Activated naive CD4-positive, alpha-beta T cell treated with anti-CD3 and anti-CD28 coated beads, Interleukin-2, amount 10 ng/mL, durations not matched to agents 7 days and 5 days (primary cell): ENCODE measurements at regions not wholly inside any gene's neighbourhood (a gene's known extent, or its start where the extent isn't known, plus 50 kb on each side); places are given as distances from the start of the nearest gene placed in this dataset.

Experiments used
- CTCF ChIA-PET: fragments of 350-600 bp; sonication (Branson Sonifier 250); formaldehyde crosslinking; loops from one replicate; lab custom pipeline; 2021; ENCODE audit warnings: antibody characterized with exemption; lab: Charles Lee
- DNase-seq: peaks from one replicate; pipeline ENCODE4 v3.0.0-alpha.2; 2020
- H3K27ac Mint-ChIP-seq: one replicate; pipeline ENCODE4 v1.8.0; 2021; ENCODE audit warnings: mild to moderate bottlenecking, moderate library complexity, mixed read lengths
- H3K27me3 Mint-ChIP-seq: one replicate; pipeline ENCODE4 v1.8.0; 2021; ENCODE audit warnings: mild to moderate bottlenecking, mixed read lengths
- H3K36me3 Mint-ChIP-seq: one replicate; pipeline ENCODE4 v1.8.0; 2021; ENCODE audit warnings: mixed read lengths
- H3K4me1 Mint-ChIP-seq: one replicate; pipeline ENCODE4 v1.8.0; 2021; ENCODE audit warnings: mixed read lengths
- H3K4me3 Mint-ChIP-seq: one replicate; pipeline ENCODE4 v1.8.0; 2021; ENCODE audit warnings: mild to moderate bottlenecking, moderate library complexity, mixed read lengths
- H3K9me3 Mint-ChIP-seq: one replicate; pipeline ENCODE4 v1.8.0; 2021; ENCODE audit warnings: mixed read lengths

DNA sequence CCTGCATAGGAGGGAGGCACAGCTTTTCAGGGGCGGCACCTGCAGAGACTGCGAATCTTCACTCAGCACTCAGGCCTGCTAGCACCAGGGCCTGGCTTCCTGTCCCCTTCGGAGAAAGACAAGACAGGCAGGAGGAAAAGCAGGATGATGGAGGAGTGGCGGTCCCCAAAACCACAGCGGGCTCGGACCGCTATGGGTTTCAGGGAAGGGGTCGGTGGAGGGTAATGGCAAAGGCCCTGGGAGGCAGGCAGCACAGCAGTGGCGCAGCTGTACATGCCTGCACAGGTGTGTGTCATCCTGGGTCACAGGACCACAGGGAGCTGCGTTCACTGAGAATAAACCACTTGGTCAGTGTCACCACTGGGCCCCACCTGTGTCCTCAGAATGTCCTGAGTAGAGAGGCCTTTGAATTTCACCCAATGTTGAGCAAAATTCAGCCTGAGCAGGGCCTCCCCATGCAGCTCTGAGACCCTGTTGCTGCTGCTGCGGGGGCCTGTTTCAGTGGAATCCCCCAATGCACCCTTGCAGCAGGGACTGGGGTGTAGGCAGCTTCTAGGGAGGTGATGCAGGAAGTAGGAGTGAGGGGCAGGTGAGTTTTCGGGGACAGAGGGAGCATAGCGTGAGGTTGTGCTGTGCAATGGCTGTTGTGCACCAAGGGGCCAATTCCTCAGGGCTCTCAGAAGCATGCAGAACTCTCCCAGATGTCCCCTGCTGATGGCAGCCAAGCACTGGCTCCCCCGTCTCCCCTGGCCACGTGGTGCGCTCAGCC is 90.6 kb upstream of the PPP2R2D start:
- no peak overlapping the region for H3K27ac Mint-ChIP-seq
- H3K4me1 Mint-ChIP-seq: no peaks in the 10 kb centered on the region
- CTCF ChIA-PET: no interaction called here
- no peak for DNase-seq
- H3K36me3 Mint-ChIP-seq: no peaks in the 10 kb centered on the region
- no peaks in the 10 kb centered on the region for H3K27me3 Mint-ChIP-seq
- no peaks in the 10 kb centered on the region for H3K9me3 Mint-ChIP-seq
- H3K4me3 Mint-ChIP-seq: no peak overlapping the region

DNA sequence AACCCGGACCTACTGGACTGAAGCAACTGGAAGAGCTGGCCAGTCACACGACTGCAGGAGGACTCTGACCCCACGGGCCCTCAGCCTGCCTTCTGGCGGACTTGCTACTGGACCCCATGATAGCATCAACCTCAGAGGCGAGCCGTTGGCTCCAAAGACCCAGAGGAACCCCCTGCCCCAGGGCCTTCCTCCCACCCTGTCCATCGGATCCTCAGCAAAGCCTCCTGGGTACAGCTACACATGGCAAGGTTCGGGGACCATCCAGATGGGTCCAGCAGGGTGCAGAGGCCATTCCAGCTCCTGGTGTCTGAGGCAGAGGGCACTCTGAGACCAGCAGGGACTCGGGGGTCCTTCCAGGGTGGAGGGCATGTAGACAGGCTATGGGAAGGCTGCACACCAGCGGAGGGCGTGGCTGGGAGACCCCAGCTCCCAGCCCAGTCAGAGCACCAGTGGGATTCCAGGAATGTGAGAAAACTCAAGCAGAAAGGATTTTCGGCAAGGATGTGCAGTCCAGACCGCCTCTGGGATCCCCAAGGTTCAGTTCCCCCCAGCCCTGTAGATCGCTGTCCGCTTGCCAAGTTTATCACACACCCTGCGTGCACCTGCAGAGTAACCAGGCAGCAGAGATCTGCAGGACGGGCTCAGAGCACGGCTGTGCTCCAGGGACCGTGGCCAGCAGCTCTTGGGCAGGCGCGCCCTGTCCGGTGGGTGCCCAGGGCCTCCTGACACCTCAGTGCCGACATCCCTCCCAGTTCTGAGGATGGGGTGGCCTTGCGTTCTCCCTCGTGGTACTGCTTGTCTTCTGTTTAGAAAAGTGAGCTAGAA is 89.8 kb upstream of the PPP2R2D start:
- H3K4me1 Mint-ChIP-seq: no peaks in the 10 kb centered on the region
- H3K4me3 Mint-ChIP-seq: no peak overlapping the region
- no peaks in the 10 kb centered on the region for H3K36me3 Mint-ChIP-seq
- DNase-seq: no peak
- no peaks in the 10 kb centered on the region for H3K27me3 Mint-ChIP-seq
- CTCF ChIA-PET: no interaction called here
- H3K27ac Mint-ChIP-seq: no peak overlapping the region
- no peaks in the 10 kb centered on the region for H3K9me3 Mint-ChIP-seq

DNA sequence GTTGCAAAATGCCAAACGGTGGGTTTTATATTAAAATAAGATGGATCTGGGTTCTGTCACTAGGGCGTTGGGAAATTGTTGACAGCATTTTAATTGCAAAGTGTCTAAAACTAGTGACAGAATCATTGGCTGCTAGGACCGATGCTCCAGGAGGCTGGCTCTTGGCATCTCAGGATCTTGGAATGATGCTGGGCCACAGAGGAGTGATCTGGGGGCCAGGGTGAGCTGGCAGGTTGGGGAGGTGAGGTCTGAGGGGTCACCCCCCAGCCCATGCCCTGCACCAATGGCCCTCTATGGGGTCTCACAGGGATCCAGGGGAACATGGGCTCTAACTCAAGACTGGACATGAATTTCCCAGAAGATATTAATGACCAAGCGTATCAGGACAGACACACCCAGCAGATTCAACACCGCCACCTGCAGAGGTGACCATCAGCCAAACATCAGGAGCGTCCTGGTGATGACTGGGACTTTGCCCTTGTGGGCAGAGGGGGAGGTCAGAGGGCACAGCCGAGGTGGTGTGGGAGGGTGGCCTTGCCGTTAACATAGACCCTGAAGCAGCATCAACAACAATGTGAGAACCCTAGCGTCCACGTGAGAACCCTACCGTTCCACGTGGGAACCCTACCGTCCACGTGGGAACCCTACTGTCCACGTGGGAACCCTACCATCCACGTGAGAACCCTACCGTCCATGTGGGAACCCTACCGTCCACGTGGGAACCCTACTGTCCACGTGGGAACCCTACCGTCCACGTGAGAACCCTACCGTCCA is 89.0 kb upstream of the PPP2R2D start:
- H3K27ac Mint-ChIP-seq: no peak overlapping the region
- CTCF ChIA-PET: no interaction called here
- H3K4me1 Mint-ChIP-seq: no peaks in the 10 kb centered on the region
- DNase-seq: no peak
- H3K27me3 Mint-ChIP-seq: no peaks in the 10 kb centered on the region
- no peaks in the 10 kb centered on the region for H3K9me3 Mint-ChIP-seq
- no peaks in the 10 kb centered on the region for H3K36me3 Mint-ChIP-seq
- no peak overlapping the region for H3K4me3 Mint-ChIP-seq

DNA sequence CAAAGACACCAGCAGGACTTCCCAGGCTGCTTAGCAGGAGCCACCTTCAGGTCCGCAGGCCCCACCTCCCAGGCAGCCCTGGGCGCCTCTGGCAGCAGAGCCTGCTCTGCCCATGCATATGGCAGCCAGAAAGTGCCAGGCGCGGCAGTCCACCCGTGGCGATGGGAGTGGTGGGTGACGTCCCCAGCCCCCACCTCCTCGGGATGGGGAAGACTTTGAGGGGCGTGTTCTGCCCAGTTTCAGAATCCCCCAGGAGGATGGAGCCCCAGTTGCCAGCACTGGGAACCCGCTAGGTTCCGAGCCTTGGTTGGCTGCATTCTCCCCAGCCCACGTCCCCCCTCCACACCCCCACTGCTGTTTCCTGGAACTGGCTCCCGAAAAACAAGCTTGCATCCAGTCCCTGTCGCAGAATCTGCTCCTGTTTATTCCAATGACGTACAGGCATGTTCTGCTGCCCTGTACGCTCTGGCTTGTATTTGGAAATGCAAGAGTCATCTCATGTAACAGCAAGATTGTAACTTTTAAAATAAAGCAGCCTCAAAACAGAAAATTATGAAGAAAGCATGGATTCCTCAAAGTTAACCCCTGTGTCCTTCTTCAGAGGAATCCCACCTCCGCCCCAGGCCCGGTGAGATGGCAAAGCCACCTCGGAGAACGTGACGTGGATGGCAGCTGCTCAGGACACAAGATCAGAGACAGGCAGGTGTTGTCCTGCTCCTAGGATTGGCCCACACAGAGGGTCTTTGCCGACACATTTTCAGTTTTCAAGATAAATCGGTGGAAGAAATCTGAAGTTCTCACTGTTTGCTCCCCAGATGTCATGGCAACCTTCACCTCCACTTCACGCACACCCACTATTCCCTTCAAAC is 87.8 kb upstream of the PPP2R2D start:
- no peaks in the 10 kb centered on the region for H3K4me1 Mint-ChIP-seq
- H3K27me3 Mint-ChIP-seq: no peaks in the 10 kb centered on the region
- H3K36me3 Mint-ChIP-seq: no peaks in the 10 kb centered on the region
- H3K9me3 Mint-ChIP-seq: no peaks in the 10 kb centered on the region
- CTCF ChIA-PET: no interaction called here
- DNase-seq: no peak
- H3K4me3 Mint-ChIP-seq: no peak overlapping the region
- H3K27ac Mint-ChIP-seq: no peak overlapping the region

GRCh38 chr10:131814567-131815265 is 86.1 kb upstream of the PPP2R2D start:
- H3K27ac Mint-ChIP-seq: no peak overlapping the region
- CTCF ChIA-PET: no interaction called here
- no peak for DNase-seq
- no peaks in the 10 kb centered on the region for H3K9me3 Mint-ChIP-seq
- no peaks in the 10 kb centered on the region for H3K27me3 Mint-ChIP-seq
- H3K4me3 Mint-ChIP-seq: no peak overlapping the region
- no peaks in the 10 kb centered on the region for H3K36me3 Mint-ChIP-seq
- H3K4me1 Mint-ChIP-seq: no peaks in the 10 kb centered on the region

- Mint-ChIP-seq H3K27me3 (no peaks in the 10 kb centered on the region), H3K27ac (no peak overlapping the region), H3K4me3 (no peak overlapping the region), H3K36me3 (no peaks in the 10 kb centered on the region), H3K9me3 (no peaks in the 10 kb centered on the region), H3K4me1 (no peaks in the 10 kb centered on the region)
- DNase-seq: no peak
- CTCF ChIA-PET: no interaction called here
These were observed 85.3 kb upstream of the PPP2R2D start for GRCh38 chr10:131815266-131816156.

DNA sequence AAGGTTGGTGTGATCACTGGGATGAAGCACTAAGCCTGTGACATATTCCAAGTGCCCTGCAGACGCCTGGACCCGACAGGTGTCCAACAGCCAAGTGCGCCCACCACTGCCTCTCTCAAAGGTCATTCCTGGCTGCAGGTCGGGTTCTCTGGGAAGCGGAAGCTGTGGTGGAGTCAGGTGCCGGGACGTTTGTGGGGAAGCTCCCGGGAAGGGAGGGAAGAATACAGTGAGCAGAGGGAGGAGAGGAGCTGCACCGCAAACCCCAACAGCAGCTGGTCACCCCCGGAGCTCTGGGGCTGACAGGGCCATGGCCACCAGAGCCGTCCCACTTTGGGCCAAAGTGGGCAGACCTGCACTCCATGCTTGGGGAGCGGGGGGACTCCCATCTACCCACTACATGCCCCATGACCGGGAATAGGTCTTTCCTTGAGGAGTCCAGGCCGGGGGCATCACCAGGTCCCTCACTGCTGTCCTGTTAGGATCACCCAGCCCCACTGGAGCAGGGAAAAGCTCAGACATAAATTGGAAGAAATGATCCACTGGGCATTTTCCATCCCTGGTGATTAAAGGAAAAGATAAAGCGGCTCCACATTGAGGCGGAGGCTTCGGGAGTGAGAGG is 84.5 kb upstream of the PPP2R2D start:
- no peaks in the 10 kb centered on the region for H3K27me3 Mint-ChIP-seq
- CTCF ChIA-PET: no interaction called here
- no peaks in the 10 kb centered on the region for H3K9me3 Mint-ChIP-seq
- H3K4me3 Mint-ChIP-seq: no peak overlapping the region
- no peak overlapping the region for H3K27ac Mint-ChIP-seq
- no peaks in the 10 kb centered on the region for H3K36me3 Mint-ChIP-seq
- no peak for DNase-seq
- no peaks in the 10 kb centered on the region for H3K4me1 Mint-ChIP-seq

DNA sequence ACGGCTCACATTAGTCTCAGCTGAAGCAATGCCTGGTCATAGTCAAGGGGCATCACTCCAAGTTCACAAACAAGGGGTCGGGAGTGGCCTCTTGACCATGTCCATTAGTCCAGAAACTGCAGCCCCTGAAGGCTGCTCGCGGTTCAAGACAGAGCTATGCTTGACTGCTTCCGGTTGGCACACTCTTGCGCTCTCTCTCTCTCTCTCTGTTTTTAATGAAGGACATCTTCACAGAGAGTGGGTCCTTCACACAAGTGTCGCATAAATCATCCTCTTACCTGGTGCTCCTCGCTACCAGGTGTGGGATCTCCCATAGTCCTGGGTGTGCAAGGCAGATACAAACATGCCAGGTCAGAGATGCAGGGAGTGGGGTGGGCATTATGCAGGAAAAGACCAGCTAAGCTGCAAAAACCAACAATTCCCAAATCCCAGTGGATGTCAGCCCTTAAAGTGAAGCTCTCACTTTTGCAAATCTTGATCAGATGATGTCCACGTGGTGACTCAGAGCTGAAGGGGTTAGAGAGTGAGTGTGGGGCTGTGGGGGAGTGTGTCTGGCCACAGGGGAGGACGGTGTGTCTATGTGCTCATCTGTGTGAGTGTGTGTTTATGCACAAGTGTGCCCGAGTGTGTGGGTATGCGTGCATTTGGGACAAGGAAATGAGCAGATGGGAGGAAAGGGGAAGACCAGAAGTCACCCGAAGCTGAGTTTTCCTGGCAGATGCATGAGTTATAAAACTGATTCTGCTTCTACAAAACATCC is 83.7 kb upstream of the PPP2R2D start:
- Mint-ChIP-seq H3K27me3 (no peaks in the 10 kb centered on the region), H3K4me1 (no peaks in the 10 kb centered on the region), H3K36me3 (no peaks in the 10 kb centered on the region), H3K9me3 (no peaks in the 10 kb centered on the region), H3K27ac (no peak overlapping the region), H3K4me3 (no peak overlapping the region)
- CTCF ChIA-PET: no interaction called here
- no peak for DNase-seq

DNA sequence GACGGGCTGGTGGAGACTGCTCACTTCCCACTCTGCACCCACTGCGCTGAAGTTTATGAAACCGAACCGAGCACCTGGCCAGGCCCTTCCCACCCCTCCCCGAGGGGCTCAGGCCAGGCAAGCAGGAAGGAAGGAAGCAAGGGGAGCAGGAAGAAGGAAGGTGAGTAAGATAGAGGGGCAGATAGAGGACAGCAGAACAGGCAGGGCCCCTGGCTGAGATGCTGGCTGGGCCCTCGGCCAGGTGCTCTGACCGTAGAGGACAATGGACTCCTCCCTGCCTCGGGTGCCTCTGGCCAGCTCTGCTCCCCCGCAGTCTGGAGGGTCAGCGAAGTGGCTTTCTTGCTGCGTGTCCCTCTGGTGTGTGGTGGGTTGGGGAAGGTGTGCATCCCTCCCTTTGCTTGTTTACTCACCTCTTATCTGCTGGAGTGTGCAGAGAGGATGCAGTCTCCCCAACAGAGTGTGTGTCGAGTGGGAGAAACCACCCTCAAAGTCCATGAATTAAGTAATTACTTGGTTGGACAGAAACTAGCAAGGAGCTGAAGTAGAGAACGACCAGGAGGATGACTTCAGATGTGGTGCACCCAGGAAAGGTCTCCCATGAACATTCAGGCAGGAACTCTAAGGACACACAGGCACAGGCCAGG is 82.8 kb upstream of the PPP2R2D start:
- no peaks in the 10 kb centered on the region for H3K27me3 Mint-ChIP-seq

DNA sequence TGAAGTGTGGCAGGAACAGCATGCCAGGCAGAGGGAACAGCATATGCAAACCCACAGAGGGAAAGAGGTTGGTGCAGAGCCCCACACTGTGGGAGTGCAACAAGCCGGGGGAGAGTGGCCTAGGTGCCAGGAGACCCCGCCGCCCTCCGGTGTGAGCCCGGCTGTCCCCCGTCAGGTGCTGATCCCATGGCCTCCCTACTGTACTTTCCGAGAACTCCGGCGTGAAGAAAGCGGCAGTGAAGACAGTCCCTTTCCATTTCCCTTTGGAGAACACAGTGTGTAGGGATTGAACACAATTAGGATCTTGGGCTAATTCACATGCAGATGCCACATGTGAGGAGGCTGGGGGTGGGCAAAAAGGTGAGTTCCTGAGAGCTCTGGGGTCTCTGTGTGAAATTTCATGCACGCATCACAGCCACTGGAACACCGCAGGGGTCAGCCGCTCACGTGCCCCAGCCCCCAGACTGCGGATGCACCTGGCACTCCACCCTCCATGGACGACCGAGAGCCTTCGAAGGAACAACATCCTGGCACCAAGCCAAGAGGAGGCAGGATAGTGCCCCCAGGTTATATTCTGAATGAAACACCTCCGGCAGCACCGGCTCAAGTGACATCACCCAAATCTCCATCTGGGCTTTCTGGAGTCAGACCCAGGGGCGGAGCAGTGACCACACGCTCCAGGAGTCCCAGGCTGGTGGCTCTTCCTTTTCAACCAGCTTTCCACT is 82.1 kb upstream of the PPP2R2D start:
- H3K27me3 Mint-ChIP-seq: no peaks in the 10 kb centered on the region
- no peak overlapping the region for H3K4me3 Mint-ChIP-seq
- CTCF ChIA-PET: no interaction called here
- no peaks in the 10 kb centered on the region for H3K4me1 Mint-ChIP-seq
- no peaks in the 10 kb centered on the region for H3K9me3 Mint-ChIP-seq
- H3K36me3 Mint-ChIP-seq: no peaks in the 10 kb centered on the region
- no peak overlapping the region for H3K27ac Mint-ChIP-seq
- no peak for DNase-seq

More for the DNA sequence above, 82.8 kb upstream of the PPP2R2D start:
- no peak overlapping the region for H3K27ac Mint-ChIP-seq
- CTCF ChIA-PET: no interaction called here
- H3K9me3 Mint-ChIP-seq: no peaks in the 10 kb centered on the region
- no peaks in the 10 kb centered on the region for H3K36me3 Mint-ChIP-seq
- H3K4me3 Mint-ChIP-seq: no peak overlapping the region
- H3K4me1 Mint-ChIP-seq: no peaks in the 10 kb centered on the region
- no peak for DNase-seq
